Loucy (cell line): ENCODE measurements at regions not wholly inside any gene's neighbourhood (a gene's known extent, or its start where the extent isn't known, plus 50 kb on each side); places are given as distances from the start of the nearest gene placed in this dataset.

Experiments
- H2AFZ ChIP-seq: fragments of 200-600 bp; sonication (generic); 2 replicates; pipeline ENCODE4 v1.6.0; 2016; ENCODE audit warnings: antibody characterized with exemption, mild to moderate bottlenecking, low read length, moderate library complexity
- H3F3A ChIP-seq: fragments of 200-600 bp; 2 replicates; pipeline ENCODE4 v1.6.0; 2016; ENCODE audit warnings: antibody characterized with exemption, low read depth, mild to moderate bottlenecking
- H3K27me3 ChIP-seq: fragments of 200-600 bp; sonication (generic); 2 replicates; pipeline ENCODE4 v1.6.1; 2014; ENCODE audit warnings: low read length, mild to moderate bottlenecking; ENCODE audit not compliant: insufficient read depth, poor library complexity, severe bottlenecking
- H3K36me3 ChIP-seq: fragments of 200-600 bp; sonication (generic); 2 replicates; pipeline ENCODE4 v1.6.1; 2016; ENCODE audit warnings: low read length; ENCODE audit not compliant: insufficient read depth
- H3K4me1 ChIP-seq: fragments of 200-600 bp; sonication (generic); 2 replicates; pipeline ENCODE4 v1.5.1; 2014; ENCODE audit warnings: low read length, mild to moderate bottlenecking; ENCODE audit not compliant: insufficient read depth, poor library complexity, severe bottlenecking
- H3K4me2 ChIP-seq: fragments of 200-600 bp; sonication (generic); 2 replicates; pipeline ENCODE4 v1.6.0; 2014; ENCODE audit warnings: antibody characterized with exemption, low read length, low read depth, mild to moderate bottlenecking; ENCODE audit not compliant: poor library complexity, severe bottlenecking
- H3K4me3 ChIP-seq: fragments of 200-600 bp; sonication (generic); 2 replicates; pipeline ENCODE4 v1.5.1; 2014; ENCODE audit warnings: low read length, mild to moderate bottlenecking, mixed read lengths; ENCODE audit not compliant: poor library complexity, severe bottlenecking
- H3K79me2 ChIP-seq: fragments of 200-600 bp; sonication (generic); 2 replicates; pipeline ENCODE4 v1.6.1; 2014; ENCODE audit warnings: low read length; ENCODE audit not compliant: insufficient read depth
- H3K9ac ChIP-seq: fragments of 200-600 bp; sonication (generic); 2 replicates; pipeline ENCODE4 v1.6.0; 2014; ENCODE audit warnings: mild to moderate bottlenecking, low read depth, low read length, moderate library complexity; ENCODE audit not compliant: poor library complexity, severe bottlenecking
- H3K9me2 ChIP-seq: fragments of 200-600 bp; sonication (generic); replicated peaks from 2 replicates; pipeline ENCODE4 v1.6.1; 2016; ENCODE audit warnings: low read depth, low read length, mixed read lengths
- H3K9me3 ChIP-seq: fragments of 200-600 bp; sonication (generic); 2 replicates; pipeline ENCODE4 v1.6.1; 2014; ENCODE audit warnings: mild to moderate bottlenecking, antibody characterized with exemption, low read length, low read depth; ENCODE audit not compliant: insufficient read depth
- H4K20me1 ChIP-seq: fragments of 200-600 bp; sonication (generic); 2 replicates; pipeline ENCODE4 v1.6.0; 2014; ENCODE audit warnings: antibody characterized with exemption, low read length, mild to moderate bottlenecking; ENCODE audit not compliant: insufficient read depth, poor library complexity, severe bottlenecking
- EZH2phosphoT487 ChIP-seq: fragments of 200-600 bp; IDR thresholded peaks from 2 replicates; pipeline ENCODE4 v1.6.1; 2018; ENCODE audit warnings: antibody characterized with exemption, mild to moderate bottlenecking, moderate library complexity, borderline replicate concordance
- TF ChIP-seq, protein P1 (sequence below): fragments of 200-600 bp; sonication (generic); conservative IDR thresholded peaks from 2 replicates; pipeline ENCODE4 v1.5.1; 2014; ENCODE audit warnings: mild to moderate bottlenecking, antibody characterized with exemption, low read length

DNA sequence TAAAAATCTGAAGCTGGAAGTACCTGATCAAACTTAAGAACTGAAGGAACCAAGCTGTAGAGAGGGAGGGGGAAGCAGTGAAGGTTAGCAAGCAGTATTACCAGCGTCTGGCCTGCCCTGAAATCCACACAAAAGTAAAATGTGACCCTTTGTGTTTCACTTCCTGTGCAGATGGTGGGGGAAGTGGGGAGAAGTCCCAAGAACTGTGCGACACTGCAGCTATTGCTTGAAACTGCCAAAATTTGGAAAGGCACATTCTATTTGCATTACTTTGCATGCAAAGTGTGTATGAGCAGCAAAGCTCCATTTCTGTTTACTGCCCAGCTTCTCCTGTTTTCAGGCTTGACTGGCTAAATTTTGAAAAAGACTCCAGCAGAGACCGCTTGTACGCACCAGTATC, 72.1 kb upstream of the BMAL1 start:
- Histone ChIP-seq H3K27me3 (no peaks in the 10 kb centered on the region), H3K4me3 (no peak overlapping the region), H3K9ac (no peak overlapping the region), H3F3A (no peaks in the 10 kb centered on the region), H2AFZ (peak overlapping the region; percentile 52; the same call in 1 of the 2 replicates), H3K4me2 (no peak overlapping the region), H3K9me2 (no peaks in the 10 kb centered on the region), H3K9me3 (no peaks in the 10 kb centered on the region), H3K36me3 (no peaks in the 10 kb centered on the region), H3K79me2 (no peaks in the 10 kb centered on the region), H4K20me1 (no peaks in the 10 kb centered on the region), H3K4me1 (no peaks in the 10 kb centered on the region)
- TF ChIP-seq, protein P1, sequence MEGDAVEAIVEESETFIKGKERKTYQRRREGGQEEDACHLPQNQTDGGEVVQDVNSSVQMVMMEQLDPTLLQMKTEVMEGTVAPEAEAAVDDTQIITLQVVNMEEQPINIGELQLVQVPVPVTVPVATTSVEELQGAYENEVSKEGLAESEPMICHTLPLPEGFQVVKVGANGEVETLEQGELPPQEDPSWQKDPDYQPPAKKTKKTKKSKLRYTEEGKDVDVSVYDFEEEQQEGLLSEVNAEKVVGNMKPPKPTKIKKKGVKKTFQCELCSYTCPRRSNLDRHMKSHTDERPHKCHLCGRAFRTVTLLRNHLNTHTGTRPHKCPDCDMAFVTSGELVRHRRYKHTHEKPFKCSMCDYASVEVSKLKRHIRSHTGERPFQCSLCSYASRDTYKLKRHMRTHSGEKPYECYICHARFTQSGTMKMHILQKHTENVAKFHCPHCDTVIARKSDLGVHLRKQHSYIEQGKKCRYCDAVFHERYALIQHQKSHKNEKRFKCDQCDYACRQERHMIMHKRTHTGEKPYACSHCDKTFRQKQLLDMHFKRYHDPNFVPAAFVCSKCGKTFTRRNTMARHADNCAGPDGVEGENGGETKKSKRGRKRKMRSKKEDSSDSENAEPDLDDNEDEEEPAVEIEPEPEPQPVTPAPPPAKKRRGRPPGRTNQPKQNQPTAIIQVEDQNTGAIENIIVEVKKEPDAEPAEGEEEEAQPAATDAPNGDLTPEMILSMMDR, result no peak
- TF ChIP-seq EZH2phosphoT487, result no peak

DNA sequence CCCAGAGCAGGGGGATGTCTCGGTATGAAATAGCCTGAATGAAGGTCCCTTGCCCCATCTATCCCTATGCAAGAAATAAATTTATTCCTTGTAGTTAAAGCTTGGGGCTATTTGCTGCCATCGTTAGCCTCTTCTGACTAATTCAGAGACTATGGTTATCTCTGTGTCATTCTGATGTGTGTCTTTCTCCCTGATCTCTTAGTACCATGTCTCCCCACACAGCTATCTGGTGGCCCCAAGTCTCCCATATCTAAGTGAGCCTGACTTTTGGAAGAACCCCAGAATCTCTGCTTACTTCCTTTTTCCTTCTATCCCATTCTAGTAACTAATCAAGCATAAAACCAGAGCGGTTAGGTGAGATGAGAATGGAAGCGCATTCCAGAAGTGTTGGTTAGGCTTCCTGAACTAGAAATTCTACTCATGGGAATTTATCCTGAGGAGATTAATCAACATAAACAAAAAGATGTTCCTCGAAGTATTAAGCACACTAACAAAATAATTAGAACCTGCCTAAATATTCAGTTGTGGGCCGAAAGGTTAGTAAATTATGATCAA, 71.4 kb upstream of the BMAL1 start:
- Histone ChIP-seq H3K9me3 (no peaks in the 10 kb centered on the region), H3K36me3 (no peaks in the 10 kb centered on the region), H3K4me3 (no peak overlapping the region), H3K4me2 (no peak overlapping the region), H3K9ac (no peak overlapping the region), H3K4me1 (no peaks in the 10 kb centered on the region), H3K79me2 (no peaks in the 10 kb centered on the region), H3K9me2 (no peaks in the 10 kb centered on the region), H4K20me1 (no peaks in the 10 kb centered on the region), H3F3A (no peaks in the 10 kb centered on the region), H2AFZ (no peak overlapping the region), H3K27me3 (no peaks in the 10 kb centered on the region)
- TF ChIP-seq, protein P1, result no peak
- no peak for TF ChIP-seq EZH2phosphoT487

- Histone ChIP-seq H3K4me2 (no peak overlapping the region), H2AFZ (peak overlapping the region; percentile 68; the same call in 1 of the 2 replicates)
- TF ChIP-seq, protein P1, result no peak
- TF ChIP-seq EZH2phosphoT487, result no peak
Measured at GRCh38 chr11:13207270-13207664, 70.3 kb upstream of the BMAL1 start.

More at GRCh38 chr11:13207270-13207664, 70.3 kb upstream of the BMAL1 start:
- Histone ChIP-seq H4K20me1 (no peaks in the 10 kb centered on the region), H3K27me3 (no peaks in the 10 kb centered on the region), H3K4me1 (no peaks in the 10 kb centered on the region), H3K9me3 (no peaks in the 10 kb centered on the region), H3K9ac (no peak overlapping the region), H3K4me3 (no peak overlapping the region), H3K36me3 (no peaks in the 10 kb centered on the region), H3F3A (no peaks in the 10 kb centered on the region), H3K79me2 (no peaks in the 10 kb centered on the region), H3K9me2 (no peaks in the 10 kb centered on the region)
